Osteocyte (in vitro differentiated cells): ENCODE measurements at regions not wholly inside any gene's neighbourhood (a gene's known extent, or its start where the extent isn't known, plus 50 kb on each side); places are given as distances from the start of the nearest gene placed in this dataset.
A peak's percentile ranks its signal among the peaks of the same experiment; 100 is the strongest.

Experiments
- DNase-seq: peaks from one replicate; pipeline ENCODE4 v3.0.0; 2021; ENCODE audit warnings: mixed read lengths; ENCODE audit not compliant: unreplicated experiment; ENCODE audit errors: extremely low spot score
- H3K27ac Mint-ChIP-seq: one replicate; pipeline ENCODE4 v1.8.0; 2021; ENCODE audit warnings: mild to moderate bottlenecking, mixed read lengths; ENCODE audit not compliant: unreplicated experiment
- H3K27me3 Mint-ChIP-seq: one replicate; pipeline ENCODE4 v1.8.0; 2021; ENCODE audit warnings: mixed read lengths; ENCODE audit not compliant: unreplicated experiment
- H3K36me3 Mint-ChIP-seq: one replicate; pipeline ENCODE4 v1.8.0; 2021; ENCODE audit warnings: mixed read lengths; ENCODE audit not compliant: unreplicated experiment
- H3K4me1 Mint-ChIP-seq: one replicate; pipeline ENCODE4 v1.8.0; 2021; ENCODE audit warnings: mixed read lengths; ENCODE audit not compliant: unreplicated experiment
- H3K4me3 Mint-ChIP-seq: one replicate; pipeline ENCODE4 v1.8.0; 2021; ENCODE audit warnings: mild to moderate bottlenecking, moderate library complexity, mixed read lengths; ENCODE audit not compliant: unreplicated experiment
- H3K9me3 Mint-ChIP-seq: one replicate; pipeline ENCODE4 v1.8.0; 2021; ENCODE audit warnings: mixed read lengths; ENCODE audit not compliant: unreplicated experiment
- TF ChIP-seq, protein P1 (sequence below): fragments of 200-600 bp; sonication (generic); IDR thresholded peaks from 2 replicates; pipeline ENCODE4 v1.5.0; 2021; ENCODE audit warnings: antibody characterized with exemption, mild to moderate bottlenecking, moderate library complexity

DNA sequence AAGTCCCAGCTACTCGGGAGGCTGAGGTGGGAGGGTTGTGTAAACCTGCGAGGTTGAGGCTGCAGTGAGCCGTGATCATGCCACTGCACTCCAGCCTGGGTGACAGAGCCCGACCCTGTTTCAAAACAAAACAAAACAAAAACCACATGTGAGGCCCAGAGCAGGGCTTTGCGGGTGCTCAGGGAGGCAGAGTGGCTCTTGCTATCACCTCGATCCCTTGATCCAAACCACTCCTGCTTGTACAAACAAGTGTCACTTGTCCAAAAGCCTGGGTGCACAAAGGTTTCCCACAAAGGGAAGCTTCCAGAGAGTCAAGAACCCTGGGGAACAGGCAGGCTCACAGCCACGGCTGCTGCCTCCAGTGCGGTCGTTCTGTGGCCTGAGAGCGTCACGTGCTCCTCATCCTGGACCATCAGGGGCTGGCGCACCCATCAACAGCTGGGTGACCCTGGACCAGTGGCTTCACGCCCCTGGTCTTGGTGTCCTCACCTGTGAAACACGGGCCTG lies 162.7 kb downstream of the C9orf50 start:
- Mint-ChIP-seq H3K4me1 (peaks cover 63% of the 10 kb centered on the region), H3K4me3 (no peak overlapping the region), H3K9me3 (no peaks in the 10 kb centered on the region), H3K27ac (peak overlapping the region; percentile 82), H3K36me3 (no peaks in the 10 kb centered on the region), H3K27me3 (no peaks in the 10 kb centered on the region)
- DNase-seq, result no peak
- TF ChIP-seq, protein P1, sequence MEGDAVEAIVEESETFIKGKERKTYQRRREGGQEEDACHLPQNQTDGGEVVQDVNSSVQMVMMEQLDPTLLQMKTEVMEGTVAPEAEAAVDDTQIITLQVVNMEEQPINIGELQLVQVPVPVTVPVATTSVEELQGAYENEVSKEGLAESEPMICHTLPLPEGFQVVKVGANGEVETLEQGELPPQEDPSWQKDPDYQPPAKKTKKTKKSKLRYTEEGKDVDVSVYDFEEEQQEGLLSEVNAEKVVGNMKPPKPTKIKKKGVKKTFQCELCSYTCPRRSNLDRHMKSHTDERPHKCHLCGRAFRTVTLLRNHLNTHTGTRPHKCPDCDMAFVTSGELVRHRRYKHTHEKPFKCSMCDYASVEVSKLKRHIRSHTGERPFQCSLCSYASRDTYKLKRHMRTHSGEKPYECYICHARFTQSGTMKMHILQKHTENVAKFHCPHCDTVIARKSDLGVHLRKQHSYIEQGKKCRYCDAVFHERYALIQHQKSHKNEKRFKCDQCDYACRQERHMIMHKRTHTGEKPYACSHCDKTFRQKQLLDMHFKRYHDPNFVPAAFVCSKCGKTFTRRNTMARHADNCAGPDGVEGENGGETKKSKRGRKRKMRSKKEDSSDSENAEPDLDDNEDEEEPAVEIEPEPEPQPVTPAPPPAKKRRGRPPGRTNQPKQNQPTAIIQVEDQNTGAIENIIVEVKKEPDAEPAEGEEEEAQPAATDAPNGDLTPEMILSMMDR, result no peak

DNA sequence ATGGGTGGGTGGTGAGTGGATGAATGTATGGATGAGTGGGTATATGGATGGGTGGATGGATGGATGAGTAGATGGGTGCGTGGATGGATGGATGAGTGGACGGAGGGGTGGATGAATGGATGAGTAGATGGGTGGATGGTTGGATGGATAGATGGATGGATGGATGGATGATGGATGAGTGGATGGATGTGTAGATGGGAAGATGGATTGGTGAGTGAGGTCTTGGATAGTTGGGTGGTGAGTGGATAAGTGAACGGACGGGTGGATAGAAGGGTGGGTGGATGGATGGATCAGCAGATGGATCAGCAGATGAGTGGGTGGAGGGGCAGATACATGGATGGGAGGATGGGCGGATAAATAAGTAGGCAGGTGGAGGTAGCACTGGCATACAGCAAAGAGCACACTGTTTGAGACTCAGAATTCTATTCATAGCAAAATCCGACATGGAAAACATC lies 163.5 kb downstream of the C9orf50 start:
- no peak for DNase-seq
- Mint-ChIP-seq H3K27me3 (no peaks in the 10 kb centered on the region), H3K9me3 (no peaks in the 10 kb centered on the region), H3K27ac (no peak overlapping the region), H3K4me3 (no peak overlapping the region), H3K36me3 (no peaks in the 10 kb centered on the region), H3K4me1 (peaks cover 62% of the 10 kb centered on the region)
- TF ChIP-seq, protein P1, result no peak

DNA sequence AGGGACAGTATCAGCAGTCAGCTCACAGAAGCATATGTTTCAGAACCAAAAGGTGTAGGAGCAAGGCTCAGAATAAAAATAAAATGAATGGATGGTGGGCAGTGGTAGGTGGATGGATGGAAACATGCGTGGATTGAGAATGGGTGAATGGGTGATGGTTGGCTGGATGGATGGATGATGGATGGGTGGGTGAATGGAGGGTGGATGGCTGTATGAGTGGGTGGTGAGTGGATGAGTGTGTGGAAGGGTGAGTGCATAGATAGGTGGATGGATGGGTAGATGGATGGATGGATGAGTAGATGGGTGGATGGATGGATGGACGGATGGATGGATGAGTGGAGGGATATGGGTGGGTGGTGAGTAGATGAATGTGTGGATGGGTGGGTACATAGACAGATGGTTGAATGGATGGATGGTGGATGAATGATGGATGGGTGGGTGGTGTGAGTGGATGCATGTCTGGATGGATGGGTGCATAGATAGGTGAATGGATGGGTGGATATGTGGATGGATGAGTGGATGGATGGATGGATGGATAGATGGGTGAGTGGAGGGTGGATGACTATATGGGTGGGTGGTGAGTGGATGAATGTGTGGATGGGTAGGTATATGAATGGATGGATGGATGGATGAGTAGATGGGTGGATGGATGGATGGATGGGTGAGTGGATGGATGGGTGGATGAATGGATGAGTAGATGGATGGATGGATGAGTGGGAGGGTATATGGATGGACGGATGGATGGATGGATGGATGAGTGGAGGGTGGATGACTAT lies 164.2 kb downstream of the C9orf50 start:
- H3K9me3 Mint-ChIP-seq, result no peaks in the 10 kb centered on the region
- H3K27me3 Mint-ChIP-seq, result no peaks in the 10 kb centered on the region
- peaks cover 68% of the 10 kb centered on the region for H3K4me1 Mint-ChIP-seq
- H3K36me3 Mint-ChIP-seq, result no peaks in the 10 kb centered on the region
- DNase-seq, result no peak
- H3K27ac Mint-ChIP-seq, result peak overlapping the region; percentile 96
- TF ChIP-seq, protein P1, result no peak
- H3K4me3 Mint-ChIP-seq, result peak overlapping the region; percentile 26

DNA sequence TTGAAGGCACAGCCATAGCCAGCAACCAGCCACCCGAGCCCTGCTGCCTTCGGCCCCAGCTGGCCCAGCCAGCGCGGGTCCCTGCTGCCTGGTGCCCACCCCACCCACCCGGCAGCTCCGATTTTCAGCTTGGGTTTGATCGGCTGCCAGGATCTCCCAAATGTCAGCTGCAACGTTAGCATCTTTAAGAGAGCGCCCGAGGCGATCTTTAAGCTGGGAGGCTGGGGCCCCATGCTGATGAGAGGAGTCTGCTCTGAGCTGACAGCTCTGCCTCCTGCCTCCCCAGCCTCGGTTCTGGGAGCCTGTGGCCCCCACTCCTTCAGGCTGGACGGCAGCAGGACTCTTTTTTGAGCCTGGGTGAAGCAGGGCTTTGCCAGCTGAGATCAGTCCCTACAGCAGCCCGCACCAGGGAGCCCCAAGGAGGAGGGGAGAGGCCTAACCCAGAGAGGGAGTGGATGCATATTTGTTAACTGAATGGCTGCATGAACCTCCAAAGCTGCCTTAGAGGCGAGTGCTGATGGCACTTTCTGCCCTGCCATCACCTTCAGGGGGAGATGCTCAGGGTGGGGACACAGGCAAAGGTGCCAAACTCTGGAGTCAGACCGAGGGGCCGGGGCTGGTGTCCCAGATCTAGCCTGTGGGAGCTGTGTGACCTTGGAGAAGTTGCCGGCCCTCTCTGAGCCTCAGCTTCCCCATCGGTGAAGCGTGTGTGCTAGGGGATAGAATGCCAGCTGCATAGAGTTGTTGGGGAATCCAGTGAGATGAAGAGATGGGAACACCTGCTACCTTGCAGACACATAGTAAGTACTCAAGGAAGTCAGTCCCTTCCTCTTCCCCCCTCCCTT lies 165.5 kb downstream of the C9orf50 start:
- DNase-seq, result no peak
- Mint-ChIP-seq H3K36me3 (no peaks in the 10 kb centered on the region), H3K27me3 (no peaks in the 10 kb centered on the region), H3K27ac (peak overlapping the region; percentile 96), H3K4me1 (peaks cover 67% of the 10 kb centered on the region), H3K4me3 (peak overlapping the region; percentile 38), H3K9me3 (no peaks in the 10 kb centered on the region)
- TF ChIP-seq, protein P1, result no peak
